A673 (cell line): ENCODE measurements at regions not wholly inside any gene's neighbourhood (a gene's known extent, or its start where the extent isn't known, plus 50 kb on each side); places are given as distances from the start of the nearest gene placed in this dataset.

ENCODE experiments used
- BruUV-seq: library from RNA; stranded (reverse); fragments of 400-500 nt; replicated peaks from 2 replicates; lab custom pipeline; 2021; lab: Mats Ljungman, UMichigan
- CTCF ChIA-PET: fragments of 300-600 bp; sonication (Branson Sonifier 250); formaldehyde crosslinking; loops from one replicate; lab custom pipeline; 2022; ENCODE audit warnings: antibody characterized with exemption; lab: Charles Lee
- POLR2A ChIA-PET: fragments of 300-600 bp; sonication (Branson Sonifier 250); formaldehyde crosslinking; loops from one replicate; lab custom pipeline; 2022; ENCODE audit warnings: antibody characterized with exemption; ENCODE audit not compliant: low non-redundant PET; lab: Charles Lee
- DNase-seq: peaks from one replicate; pipeline ENCODE4 v3.0.0-alpha.2; 2015; ENCODE audit warnings: low spot score
- H3K27ac ChIP-seq: fragments of 200-600 bp; sonication (generic); 2 replicates; pipeline ENCODE4 v1.5.1; 2016; ENCODE audit warnings: mixed run types, low read depth, mild to moderate bottlenecking, mixed read lengths, antibody characterized with exemption, low read length; ENCODE audit not compliant: poor library complexity, severe bottlenecking
- H3K27me3 ChIP-seq: fragments of 200-600 bp; sonication (generic); replicated peaks from 2 replicates; pipeline ENCODE4 v1.6.1; 2017; ENCODE audit warnings: mixed run types, low read depth, mild to moderate bottlenecking, mixed read lengths, antibody characterized with exemption, low read length; ENCODE audit not compliant: insufficient read depth, poor library complexity
- H3K36me3 ChIP-seq: fragments of 200-600 bp; sonication (generic); 2 replicates; pipeline ENCODE4 v1.6.1; 2016; ENCODE audit warnings: mixed run types, mild to moderate bottlenecking, mixed read lengths, antibody characterized with exemption, low read length; ENCODE audit not compliant: insufficient read depth, poor library complexity, severe bottlenecking
- H3K4me1 ChIP-seq: fragments of 200-600 bp; sonication (generic); 2 replicates; pipeline ENCODE4 v1.6.1; 2017; ENCODE audit warnings: mixed run types, mild to moderate bottlenecking, mixed read lengths, antibody characterized with exemption, low read length; ENCODE audit not compliant: insufficient read depth, poor library complexity, severe bottlenecking
- H3K4me3 ChIP-seq: fragments of 200-600 bp; sonication (generic); 2 replicates; pipeline ENCODE4 v1.5.1; 2016; ENCODE audit warnings: low read depth, mixed run types, mild to moderate bottlenecking, mixed read lengths, low read length; ENCODE audit not compliant: poor library complexity, severe bottlenecking
- H3K9me3 ChIP-seq: fragments of 200-600 bp; sonication (generic); 2 replicates; pipeline ENCODE4 v1.6.1; 2016; ENCODE audit warnings: mixed run types, low read depth, mild to moderate bottlenecking, mixed read lengths, antibody characterized with exemption, low read length; ENCODE audit not compliant: poor library complexity, severe bottlenecking
- CTCF ChIP-seq: fragments of 300-800, 200-600 bp; sonication (generic); conservative IDR thresholded peaks from 2 replicates; pipeline ENCODE4 v1.5.1; 2017; ENCODE audit warnings: low read depth, mild to moderate bottlenecking, antibody characterized with exemption, low read length, moderate library complexity, mixed read lengths
- EZH2 ChIP-seq: fragments of 200-600 bp; sonication (generic); IDR thresholded peaks from 2 replicates; pipeline ENCODE4 v1.6.1; 2017; ENCODE audit warnings: borderline replicate concordance, low read depth, mild to moderate bottlenecking, mixed read lengths, antibody characterized with exemption, low read length; ENCODE audit not compliant: poor library complexity, severe bottlenecking
- intact Hi-C: fragments of 100-400 bp; cut with micrococcal nuclease; formaldehyde crosslinking; loops from one replicate; pipeline ENCODE4 v1.10.0; 2022; ENCODE audit not compliant: unreplicated experiment

- no peak for DNase-seq
- intact Hi-C loops = no loop called here
- Histone ChIP-seq H3K36me3 (no peaks in the 10 kb centered on the region), H3K27me3 (no peaks in the 10 kb centered on the region), H3K4me3 (no peak overlapping the region), H3K9me3 (peaks cover 10% of the 10 kb centered on the region), H3K4me1 (no peaks in the 10 kb centered on the region), H3K27ac (no peak overlapping the region)
- CTCF ChIA-PET = no interaction called here
- POLR2A ChIA-PET = no interaction called here
- TF ChIP-seq EZH2 (no peak), CTCF (no peak)
- no TSS peak for BruUV-seq
Observed at GRCh38 chr6:14260839-14261238, 143.3 kb downstream of the CD83 start.

- DNase-seq = no peak
- no TSS peak for BruUV-seq
- Histone ChIP-seq H3K27me3 (no peaks in the 10 kb centered on the region), H3K27ac (no peak overlapping the region), H3K4me3 (no peak overlapping the region), H3K4me1 (no peaks in the 10 kb centered on the region), H3K36me3 (no peaks in the 10 kb centered on the region), H3K9me3 (peaks cover 10% of the 10 kb centered on the region)
- ChIA-PET POLR2A (no interaction called here), CTCF (no interaction called here)
- intact Hi-C loops = no loop called here
- TF ChIP-seq CTCF (no peak), EZH2 (no peak)
Observed at GRCh38 chr6:14263881-14264424, 146.4 kb downstream of the CD83 start.

- CTCF ChIA-PET = no interaction called here
Observed at GRCh38 chr6:14265049-14266021, 147.8 kb downstream of the CD83 start.

More at GRCh38 chr6:14265049-14266021, 147.8 kb downstream of the CD83 start:
- H3K27me3 ChIP-seq = no peaks in the 10 kb centered on the region
- H3K9me3 ChIP-seq = peaks cover 10% of the 10 kb centered on the region
- H3K4me1 ChIP-seq = no peaks in the 10 kb centered on the region
- H3K4me3 ChIP-seq = no peak overlapping the region
- no TSS peak for BruUV-seq
- DNase-seq = peak; percentile 29
- TF ChIP-seq CTCF = no peak
- no peak for TF ChIP-seq EZH2
- no peak overlapping the region for H3K27ac ChIP-seq
- intact Hi-C loops = no loop called here
- H3K36me3 ChIP-seq = no peaks in the 10 kb centered on the region
- POLR2A ChIA-PET = interaction anchor here (0.8 kb wide), 1 partner anchor 103 kb away, joined by 4 read pairs; no protein-coding TSS in a partner anchor
